ENCODE measurements at regions not wholly inside any gene's neighbourhood (a gene's known extent, or its start where the extent isn't known, plus 50 kb on each side); places are given as distances from the start of the nearest gene placed in this dataset.

DNA sequence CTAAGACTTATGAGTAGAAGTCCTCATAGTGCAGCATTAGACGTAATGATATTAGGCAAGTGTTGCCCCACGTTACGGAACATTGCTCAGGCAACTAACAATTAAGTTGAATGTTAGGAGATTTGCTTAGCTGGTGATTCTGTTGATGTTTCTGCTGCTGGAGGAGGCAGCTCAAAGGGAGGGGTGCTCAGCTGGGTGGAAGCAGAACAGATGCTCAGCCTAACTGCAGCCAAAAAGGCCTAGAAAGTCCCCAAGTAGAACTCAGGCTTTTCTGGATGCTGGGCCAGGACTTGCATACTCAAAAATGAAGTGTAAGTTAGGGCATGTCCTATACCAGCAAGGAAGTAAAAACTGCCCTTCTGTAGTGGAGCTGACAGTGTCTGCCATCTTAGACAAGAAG, 201.4 kb downstream of the ADRA2A start:
- H3K36me3 ChIP-seq (ENCODE audit: control insufficient read depth in 2 of 2, extremely low read depth in 1 of 2, insufficient read depth in 2 of 2, low read length in 2 of 2): no peaks in the 10 kb centered on the region
- dilution Hi-C loops (cut with MboI; ENCODE audit: extremely low pct_ligation_motif_present, low sequenced_read_pairs): no loop called here
- no peak overlapping the region for H3K27ac ChIP-seq (ENCODE audit: insufficient read depth, low read depth, low read length)
- H3K9me3 ChIP-seq (replicated peaks; ENCODE audit: control insufficient read depth, insufficient read depth, low read length): peaks cover 6% of the 10 kb centered on the region
- H3K4me3 ChIP-seq (replicated peaks in 1 of 3; ENCODE audit: insufficient read depth in 1 of 3, low read depth in 1 of 3, low read length in 3 of 3): no peak overlapping the region
- CTCF ChIA-PET: no interaction called here
- TF ChIP-seq, protein P1, sequence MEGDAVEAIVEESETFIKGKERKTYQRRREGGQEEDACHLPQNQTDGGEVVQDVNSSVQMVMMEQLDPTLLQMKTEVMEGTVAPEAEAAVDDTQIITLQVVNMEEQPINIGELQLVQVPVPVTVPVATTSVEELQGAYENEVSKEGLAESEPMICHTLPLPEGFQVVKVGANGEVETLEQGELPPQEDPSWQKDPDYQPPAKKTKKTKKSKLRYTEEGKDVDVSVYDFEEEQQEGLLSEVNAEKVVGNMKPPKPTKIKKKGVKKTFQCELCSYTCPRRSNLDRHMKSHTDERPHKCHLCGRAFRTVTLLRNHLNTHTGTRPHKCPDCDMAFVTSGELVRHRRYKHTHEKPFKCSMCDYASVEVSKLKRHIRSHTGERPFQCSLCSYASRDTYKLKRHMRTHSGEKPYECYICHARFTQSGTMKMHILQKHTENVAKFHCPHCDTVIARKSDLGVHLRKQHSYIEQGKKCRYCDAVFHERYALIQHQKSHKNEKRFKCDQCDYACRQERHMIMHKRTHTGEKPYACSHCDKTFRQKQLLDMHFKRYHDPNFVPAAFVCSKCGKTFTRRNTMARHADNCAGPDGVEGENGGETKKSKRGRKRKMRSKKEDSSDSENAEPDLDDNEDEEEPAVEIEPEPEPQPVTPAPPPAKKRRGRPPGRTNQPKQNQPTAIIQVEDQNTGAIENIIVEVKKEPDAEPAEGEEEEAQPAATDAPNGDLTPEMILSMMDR (IDR thresholded peaks at IDR 0.05; ENCODE audit: extremely low read depth in 1 of 2, insufficient read depth in 1 of 2, low read depth in 1 of 2, low read length in 2 of 2): no peak
- no peak for TF ChIP-seq MYC (IDR thresholded peaks at IDR 0.05; ENCODE audit: low read depth, low read length)
- no peak for TF ChIP-seq FOS (IDR thresholded peaks at IDR 0.05; ENCODE audit: borderline replicate concordance, insufficient read depth, low read length)
- no peak for TF ChIP-seq JUN (IDR thresholded peaks at IDR 0.05; ENCODE audit: borderline replicate concordance, insufficient read depth, insufficient read length, low read depth)
- no peak for TF ChIP-seq GATA2 (IDR thresholded peaks at IDR 0.05; ENCODE audit: insufficient read depth, insufficient read length, low read depth, low read length)
- no peak for TF ChIP-seq EZH2 (IDR thresholded peaks at IDR 0.05; ENCODE audit: borderline replicate concordance, low read depth, low read length, severe bottlenecking)
- TF ChIP-seq POLR2AphosphoS5 (IDR thresholded peaks at IDR 0.05; ENCODE audit: insufficient read depth, low read depth, low read length): no peak
- no peak for TF ChIP-seq POLR2A (IDR thresholded peaks at IDR 0.05; ENCODE audit: low read depth, low read length)
- TF ChIP-seq, protein P2, sequence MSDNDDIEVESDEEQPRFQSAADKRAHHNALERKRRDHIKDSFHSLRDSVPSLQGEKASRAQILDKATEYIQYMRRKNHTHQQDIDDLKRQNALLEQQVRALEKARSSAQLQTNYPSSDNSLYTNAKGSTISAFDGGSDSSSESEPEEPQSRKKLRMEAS (IDR thresholded peaks at IDR 0.05; ENCODE audit: insufficient read depth, insufficient read length): no peak
- no peaks in the 10 kb centered on the region for H4K20me1 ChIP-seq (replicated peaks; ENCODE audit: control insufficient read depth, extremely low read depth, insufficient read depth, low read length)
- H3K4me2 ChIP-seq (ENCODE audit: insufficient read depth, low read length): no peak overlapping the region
- intact Hi-C loops (cut with micrococcal nuclease): no loop called here
- FAIRE-seq (no peak), DNase-seq (ENCODE audit: low read depth, low spot score) (no peak)
- no peaks in the 10 kb centered on the region for H3K79me2 ChIP-seq (ENCODE audit: control insufficient read depth, insufficient read depth, low read length)
- no peaks in the 10 kb centered on the region for H3K4me1 ChIP-seq (ENCODE audit: control insufficient read depth, extremely low read depth, insufficient read depth, low read length)
- POLR2A ChIA-PET: no interaction called here
- H3K27me3 ChIP-seq (ENCODE audit: control insufficient read depth in 2 of 2, insufficient read depth in 2 of 2, low read length in 2 of 2): no peaks in the 10 kb centered on the region
- BruUV-seq (replicated peaks): no TSS peak
- no peak overlapping the region for H3K9ac ChIP-seq (replicated peaks; ENCODE audit: extremely low read depth, insufficient read depth, low read length)
- no peaks in the 10 kb centered on the region for H3K9me1 ChIP-seq (replicated peaks; ENCODE audit: control insufficient read depth, extremely low read depth, insufficient read depth, low read length)
- no peak overlapping the region for H2AFZ ChIP-seq (ENCODE audit: low read depth, low read length)

Measured in endothelial cell of umbilical vein (primary cell).